ENCODE measurements at regions not wholly inside any gene's neighbourhood (a gene's known extent, or its start where the extent isn't known, plus 50 kb on each side); places are given as distances from the start of the nearest gene placed in this dataset.

DNA sequence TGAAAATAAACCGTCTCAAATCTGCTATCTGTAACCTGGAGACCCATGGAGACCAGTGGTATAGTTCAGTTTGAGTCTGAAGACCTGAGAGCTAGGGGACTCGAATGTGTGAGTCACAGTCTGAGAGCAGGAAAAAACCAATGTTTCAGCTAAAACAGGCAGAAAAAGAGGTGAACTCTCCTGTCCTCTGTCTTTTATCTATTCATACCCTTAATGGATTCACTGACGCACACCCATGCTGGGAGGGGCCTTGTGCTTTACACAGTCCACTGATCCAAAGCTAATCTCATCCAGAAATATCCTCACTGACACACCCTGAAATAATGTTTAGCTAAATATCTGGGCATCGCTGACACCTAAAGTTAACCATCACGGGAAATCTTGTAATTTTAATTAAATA is 297.9 kb downstream of the GPM6A start:
- H4K20me1 ChIP-seq (replicated peaks; ENCODE audit: control insufficient read depth, insufficient read depth, low read length): no peaks in the 10 kb centered on the region
- H3K9me3 ChIP-seq (replicated peaks; ENCODE audit: control insufficient read depth, insufficient read depth, low read depth, low read length): no peaks in the 10 kb centered on the region; the same call in 1 of the 2 replicates
- TF ChIP-seq ZNF780A (CRISPR knock-in tag; IDR thresholded peaks at IDR 0.05) (no peak), HLTF (IDR thresholded peaks at IDR 0.05) (no peak), MYBL2 (IDR thresholded peaks at IDR 0.05; ENCODE audit: low read depth) (no peak), MYBL2 (CRISPR knock-in tag; IDR thresholded peaks at IDR 0.05; ENCODE audit: borderline replicate concordance) (no peak), TAF15 (IDR thresholded peaks at IDR 0.05; ENCODE audit: low read depth, low read length) (no peak), TFAM (CRISPR knock-in tag; conservative IDR thresholded peaks at IDR 0.05) (no peak), BRD4 (IDR thresholded peaks at IDR 0.05) (no peak)
- no peaks in the 10 kb centered on the region for H3K9me1 ChIP-seq (ENCODE audit: control insufficient read depth, insufficient read depth, low read length)
- H3K36me3 ChIP-seq (ENCODE audit: control insufficient read depth, insufficient read depth, low read length): no peaks in the 10 kb centered on the region
- no peak overlapping the region for H3K27ac ChIP-seq (ENCODE audit: extremely low read depth, low read depth, low read length)
- no peaks in the 10 kb centered on the region for H3K79me2 ChIP-seq (ENCODE audit: control insufficient read depth, insufficient read depth, low read length)
- WGBS (ENCODE audit: insufficient coverage, low coverage, missing lambda C conversion rate): 3% methylated on average over 5 of the region's 5 CpGs
- BruUV-seq (replicated peaks): no TSS peak
- no peaks in the 10 kb centered on the region for H3K27me3 ChIP-seq (ENCODE audit: control insufficient read depth in 2 of 2, insufficient read depth in 2 of 2, low read length in 2 of 2)
- H3K9ac ChIP-seq (ENCODE audit: insufficient read depth in 1 of 2, low read depth in 2 of 2, low read length in 2 of 2): no peak overlapping the region
- intact Hi-C loops (cut with micrococcal nuclease) (no loop called here), in situ Hi-C loops (cut with MboI) (no loop called here)
- FAIRE-seq (no peak), ATAC-seq (no peak), DNase-seq (ENCODE audit: extremely low read depth in 1 of 4, low spot score in 3 of 4) (no peak)
- ChIA-PET POLR2A (no interaction called here), CTCF (ENCODE audit: low intra/inter-chr PET ratio) (no interaction called here)
- H3K4me3 ChIP-seq: no peak overlapping the region
- H2AFZ ChIP-seq (ENCODE audit: low read depth, low read length): no peak overlapping the region
- H3K4me1 ChIP-seq (replicated peaks in 1 of 2; ENCODE audit: control insufficient read depth in 2 of 2, insufficient read depth in 2 of 2, low read length in 2 of 2): no peaks in the 10 kb centered on the region
- H3K4me2 ChIP-seq (ENCODE audit: insufficient read depth, low read length): no peak overlapping the region

DNA sequence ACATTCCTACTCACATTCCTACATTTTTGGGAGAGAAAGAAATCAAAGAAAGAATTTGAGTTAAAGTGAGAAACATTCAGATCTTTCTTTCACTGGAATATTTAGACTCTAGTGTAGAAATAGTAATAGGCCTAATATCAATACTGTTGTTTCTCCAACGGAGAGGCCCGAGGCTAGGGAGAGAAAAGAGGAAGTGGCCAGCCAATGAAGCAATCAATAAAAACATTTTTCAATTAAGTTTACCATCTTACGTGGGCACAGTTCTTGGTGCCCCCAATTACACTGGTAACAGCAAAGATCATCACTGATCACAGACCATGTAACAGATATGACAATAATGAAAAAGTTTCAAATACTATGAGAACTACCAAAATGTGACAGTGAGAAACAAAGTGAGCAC is 281.4 kb downstream of the GPM6A start:
- FAIRE-seq (no peak), DNase-seq (ENCODE audit: extremely low read depth in 1 of 4, low spot score in 3 of 4) (no peak), ATAC-seq (no peak)
- ChIA-PET CTCF (ENCODE audit: low intra/inter-chr PET ratio) (no interaction called here), POLR2A (no interaction called here)
- WGBS (ENCODE audit: insufficient coverage, low coverage, missing lambda C conversion rate): 3% methylated on average over 3 of the region's 3 CpGs
- Histone ChIP-seq H3K9ac (ENCODE audit: insufficient read depth in 1 of 2, low read depth in 2 of 2, low read length in 2 of 2) (no peak overlapping the region), H3K4me2 (ENCODE audit: insufficient read depth, low read length) (no peak overlapping the region), H3K4me3 (no peak overlapping the region), H2AFZ (ENCODE audit: low read depth, low read length) (no peak overlapping the region), H4K20me1 (replicated peaks; ENCODE audit: control insufficient read depth, insufficient read depth, low read length) (no peaks in the 10 kb centered on the region), H3K4me1 (replicated peaks in 1 of 2; ENCODE audit: control insufficient read depth in 2 of 2, insufficient read depth in 2 of 2, low read length in 2 of 2) (no peaks in the 10 kb centered on the region), H3K9me1 (ENCODE audit: control insufficient read depth, insufficient read depth, low read length) (no peaks in the 10 kb centered on the region), H3K9me3 (replicated peaks; ENCODE audit: control insufficient read depth, insufficient read depth, low read depth, low read length) (no peaks in the 10 kb centered on the region), H3K36me3 (ENCODE audit: control insufficient read depth, insufficient read depth, low read length) (no peaks in the 10 kb centered on the region), H3K27ac (ENCODE audit: extremely low read depth, low read depth, low read length) (no peak overlapping the region), H3K79me2 (ENCODE audit: control insufficient read depth, insufficient read depth, low read length) (no peaks in the 10 kb centered on the region), H3K27me3 (ENCODE audit: control insufficient read depth in 2 of 2, insufficient read depth in 2 of 2, low read length in 2 of 2) (no peaks in the 10 kb centered on the region)
- in situ Hi-C loops (cut with MboI): loop anchor here (25.0 kb wide), 1 partner anchor 1168 kb away; no protein-coding TSS in a partner anchor
- TF ChIP-seq ZNF41 (CRISPR knock-in tag; conservative IDR thresholded peaks at IDR 0.05) (no peak), SPI1 (IDR thresholded peaks at IDR 0.05; ENCODE audit: borderline replicate concordance, low read depth, low read length) (0 out of 2 replicates have a peak, but pooled peaks have one; percentile 18)
- BruUV-seq (replicated peaks): no TSS peak
- intact Hi-C loops (cut with micrococcal nuclease): loop anchor here (10.0 kb wide), 1 partner anchor 656 kb away; no protein-coding TSS in a partner anchor

All from K562 (cell line).